Skeletal muscle satellite cell (primary cell): ENCODE measurements at regions not wholly inside any gene's neighbourhood (a gene's known extent, or its start where the extent isn't known, plus 50 kb on each side); places are given as distances from the start of the nearest gene placed in this dataset.

ENCODE experiments used
- H3K27me3 ChIP-seq: 2 replicates; pipeline ENCODE4 v1.7.0; 2013; ENCODE audit warnings: low read length; ENCODE audit not compliant: control insufficient read depth, insufficient read depth
- H3K36me3 ChIP-seq: 2 replicates; pipeline ENCODE4 v1.7.0; 2013; ENCODE audit warnings: mild to moderate bottlenecking, control low read depth, low read length; ENCODE audit not compliant: insufficient read depth
- H3K4me1 ChIP-seq: 2 replicates; pipeline ENCODE4 v1.7.0; 2013; ENCODE audit warnings: low read length; ENCODE audit not compliant: control insufficient read depth, insufficient read depth
- H3K4me2 ChIP-seq: 2 replicates; pipeline ENCODE4 v1.7.0; 2013; ENCODE audit warnings: mild to moderate bottlenecking, low read length
- H3K4me3 ChIP-seq: 2 replicates; pipeline ENCODE4 v1.7.0; 2013; ENCODE audit warnings: low read length
- H3K9ac ChIP-seq: 2 replicates; pipeline ENCODE4 v1.7.0; 2013; ENCODE audit warnings: mild to moderate bottlenecking, low read depth, low read length, moderate library complexity
- H3K9me3 ChIP-seq: replicated peaks from 2 replicates; pipeline ENCODE4 v1.7.0; 2013; ENCODE audit warnings: mild to moderate bottlenecking, control low read depth, low read length

- Histone ChIP-seq H3K9me3 (no peaks in the 10 kb centered on the region), H3K4me1 (no peaks in the 10 kb centered on the region), H3K4me3 (no peak overlapping the region), H3K36me3 (no peaks in the 10 kb centered on the region), H3K27me3 (no peaks in the 10 kb centered on the region), H3K4me2 (no peak overlapping the region), H3K9ac (no peak overlapping the region)
Measured at GRCh38 chr4:61049018-61049417, 151.1 kb upstream of the ADGRL3 start.

GRCh38 chr4:61067381-61067780, 132.7 kb upstream of the ADGRL3 start:
- Histone ChIP-seq H3K36me3 (no peaks in the 10 kb centered on the region), H3K4me3 (no peak overlapping the region), H3K4me2 (no peak overlapping the region), H3K9ac (no peak overlapping the region), H3K9me3 (no peaks in the 10 kb centered on the region), H3K27me3 (no peaks in the 10 kb centered on the region), H3K4me1 (no peaks in the 10 kb centered on the region)

- Histone ChIP-seq H3K9me3 (no peaks in the 10 kb centered on the region), H3K4me2 (no peak overlapping the region), H3K4me3 (no peak overlapping the region), H3K36me3 (no peaks in the 10 kb centered on the region), H3K4me1 (no peaks in the 10 kb centered on the region), H3K9ac (no peak overlapping the region), H3K27me3 (no peaks in the 10 kb centered on the region)
Measured at GRCh38 chr4:61068060-61068459, 132.1 kb upstream of the ADGRL3 start.

- no peak overlapping the region for H3K4me2 ChIP-seq
- H3K9ac ChIP-seq = no peak overlapping the region
- no peaks in the 10 kb centered on the region for H3K9me3 ChIP-seq
- H3K27me3 ChIP-seq = no peaks in the 10 kb centered on the region
- no peak overlapping the region for H3K4me3 ChIP-seq
- H3K4me1 ChIP-seq = no peaks in the 10 kb centered on the region
- H3K36me3 ChIP-seq = no peaks in the 10 kb centered on the region
Measured at GRCh38 chr4:61068745-61069144, 131.4 kb upstream of the ADGRL3 start.

GRCh38 chr4:61070269-61070668, 129.9 kb upstream of the ADGRL3 start:
- Histone ChIP-seq H3K4me3 (no peak overlapping the region), H3K4me2 (no peak overlapping the region), H3K9me3 (no peaks in the 10 kb centered on the region), H3K4me1 (no peaks in the 10 kb centered on the region), H3K27me3 (no peaks in the 10 kb centered on the region), H3K9ac (no peak overlapping the region), H3K36me3 (no peaks in the 10 kb centered on the region)

GRCh38 chr4:61079427-61079826, 120.7 kb upstream of the ADGRL3 start:
- Histone ChIP-seq H3K4me2 (no peak overlapping the region), H3K9ac (no peak overlapping the region), H3K9me3 (no peaks in the 10 kb centered on the region), H3K4me1 (no peaks in the 10 kb centered on the region), H3K27me3 (no peaks in the 10 kb centered on the region), H3K4me3 (no peak overlapping the region), H3K36me3 (no peaks in the 10 kb centered on the region)

GRCh38 chr4:61079976-61080375, 120.2 kb upstream of the ADGRL3 start:
- Histone ChIP-seq H3K4me1 (no peaks in the 10 kb centered on the region), H3K4me2 (no peak overlapping the region), H3K4me3 (no peak overlapping the region), H3K36me3 (no peaks in the 10 kb centered on the region), H3K9me3 (no peaks in the 10 kb centered on the region), H3K27me3 (no peaks in the 10 kb centered on the region), H3K9ac (no peak overlapping the region)

GRCh38 chr4:61085534-61085933, 114.6 kb upstream of the ADGRL3 start:
- H3K27me3 ChIP-seq = no peaks in the 10 kb centered on the region
- no peaks in the 10 kb centered on the region for H3K36me3 ChIP-seq
- H3K9me3 ChIP-seq = no peaks in the 10 kb centered on the region
- no peaks in the 10 kb centered on the region for H3K4me1 ChIP-seq
- no peak overlapping the region for H3K9ac ChIP-seq
- H3K4me2 ChIP-seq = no peak overlapping the region
- H3K4me3 ChIP-seq = no peak overlapping the region

- Histone ChIP-seq H3K36me3 (no peaks in the 10 kb centered on the region), H3K27me3 (no peaks in the 10 kb centered on the region), H3K4me2 (no peak overlapping the region), H3K4me1 (no peaks in the 10 kb centered on the region), H3K9ac (no peak overlapping the region), H3K9me3 (no peaks in the 10 kb centered on the region), H3K4me3 (no peak overlapping the region)
Measured at GRCh38 chr4:61086357-61086756, 113.8 kb upstream of the ADGRL3 start.

GRCh38 chr4:61086979-61087378, 113.1 kb upstream of the ADGRL3 start:
- no peak overlapping the region for H3K4me3 ChIP-seq
- H3K9ac ChIP-seq = no peak overlapping the region
- H3K9me3 ChIP-seq = no peaks in the 10 kb centered on the region
- no peak overlapping the region for H3K4me2 ChIP-seq
- no peaks in the 10 kb centered on the region for H3K4me1 ChIP-seq
- H3K27me3 ChIP-seq = no peaks in the 10 kb centered on the region
- H3K36me3 ChIP-seq = no peaks in the 10 kb centered on the region

GRCh38 chr4:61094854-61095598, 105.1 kb upstream of the ADGRL3 start:
- Histone ChIP-seq H3K4me3 (no peak overlapping the region), H3K9me3 (no peaks in the 10 kb centered on the region), H3K4me2 (no peak overlapping the region), H3K36me3 (no peaks in the 10 kb centered on the region), H3K9ac (no peak overlapping the region), H3K4me1 (no peaks in the 10 kb centered on the region), H3K27me3 (no peaks in the 10 kb centered on the region)

GRCh38 chr4:61128682-61129081, 71.4 kb upstream of the ADGRL3 start:
- H3K9me3 ChIP-seq = no peaks in the 10 kb centered on the region
- H3K36me3 ChIP-seq = no peaks in the 10 kb centered on the region
- H3K4me3 ChIP-seq = no peak overlapping the region
- H3K27me3 ChIP-seq = no peaks in the 10 kb centered on the region
- no peak overlapping the region for H3K9ac ChIP-seq
- H3K4me2 ChIP-seq = no peak overlapping the region
- H3K4me1 ChIP-seq = no peaks in the 10 kb centered on the region
